Keratinocyte (primary cell): ENCODE measurements at regions not wholly inside any gene's neighbourhood (a gene's known extent, or its start where the extent isn't known, plus 50 kb on each side); places are given as distances from the start of the nearest gene placed in this dataset.

ENCODE experiments used
- DNase-seq: peaks from one replicate; pipeline ENCODE4 v3.0.0-alpha.2; 2011; ENCODE audit warnings: low read depth, missing footprints, low spot score
- FAIRE-seq: peaks from 2 replicates; lab custom pipeline; 2011; peaks lifted over from hg19 to GRCh38; lab: Jason Lieb, UNC
- H2AFZ ChIP-seq: 2 replicates; pipeline ENCODE4 v1.6.0; 2012; ENCODE audit warnings: low read length, control low read depth, inconsistent platforms; ENCODE audit not compliant: control insufficient read depth
- H3K27ac ChIP-seq: 2 replicates; pipeline ENCODE4 v1.5.1; 2011; ENCODE audit warnings: low read length; ENCODE audit not compliant: control insufficient read depth, insufficient read depth
- H3K27me3 ChIP-seq: 3 replicates; pipeline ENCODE4 v1.6.0; 2011; ENCODE audit warnings: low read length; ENCODE audit not compliant: control insufficient read depth, insufficient read depth; ENCODE audit errors: extremely low read depth
- H3K36me3 ChIP-seq, 2 experiments: 2 replicates in 1 of 2; 3 replicates in 1 of 2; pipeline ENCODE4 v1.5.1; 2011; ENCODE audit warnings: low read length in 2 of 2, mild to moderate bottlenecking in 1 of 2; ENCODE audit not compliant: control insufficient read depth in 2 of 2, insufficient read depth in 2 of 2; ENCODE audit errors: extremely low read depth in 1 of 2
- H3K4me1 ChIP-seq: 3 replicates; pipeline ENCODE4 v1.5.1; 2011; ENCODE audit warnings: low read length; ENCODE audit not compliant: control insufficient read depth, insufficient read depth; ENCODE audit errors: extremely low read depth
- H3K4me2 ChIP-seq: 3 replicates; pipeline ENCODE4 v1.6.0; 2011; ENCODE audit warnings: low read depth, low read length; ENCODE audit not compliant: control insufficient read depth, insufficient read depth; ENCODE audit errors: extremely low read depth
- H3K4me3 ChIP-seq, 3 experiments: fragments of 200-600 bp in 1 of 3; sonication (generic) in 1 of 3; 2 replicates in 2 of 3; 3 replicates in 1 of 3; pipeline ENCODE4 v1.5.1; 2011 to 2016; ENCODE audit warnings: low read length in 3 of 3, mild to moderate bottlenecking in 3 of 3, control low read depth in 2 of 3, inconsistent platforms in 1 of 3, low read depth in 1 of 3, mixed read lengths in 1 of 3, mixed run types in 1 of 3, moderate library complexity in 1 of 3; ENCODE audit not compliant: control insufficient read depth in 2 of 3, insufficient read depth in 2 of 3; ENCODE audit errors: extremely low read depth in 1 of 3
- H3K79me2 ChIP-seq: 2 replicates; pipeline ENCODE4 v1.6.0; 2012; ENCODE audit warnings: low read length; ENCODE audit not compliant: control insufficient read depth, insufficient read depth
- H3K9ac ChIP-seq: 3 replicates; pipeline ENCODE4 v1.6.0; 2011; ENCODE audit warnings: low read length; ENCODE audit not compliant: control insufficient read depth, insufficient read depth; ENCODE audit errors: extremely low read depth
- H3K9me1 ChIP-seq: 3 replicates; pipeline ENCODE4 v1.6.0; 2011; ENCODE audit warnings: low read length; ENCODE audit not compliant: control insufficient read depth, insufficient read depth; ENCODE audit errors: extremely low read depth
- H3K9me3 ChIP-seq: 2 replicates; pipeline ENCODE4 v1.5.1; 2012; ENCODE audit warnings: low read depth, low read length; ENCODE audit not compliant: control insufficient read depth
- H4K20me1 ChIP-seq: 3 replicates; pipeline ENCODE4 v1.6.0; 2011; ENCODE audit warnings: low read length; ENCODE audit not compliant: control insufficient read depth, insufficient read depth; ENCODE audit errors: extremely low read depth
- CTCF ChIP-seq, 3 experiments: IDR thresholded peaks in 1 of 3; conservative IDR thresholded peaks in 1 of 3; optimal IDR thresholded peaks in 1 of 3; 2 replicates in 2 of 3; 3 replicates in 1 of 3; pipeline versions ENCODE3 to v1.5.1; 2011; ENCODE audit warnings: low read length in 3 of 3, mild to moderate bottlenecking in 3 of 3, moderate library complexity in 2 of 3, control low read depth in 1 of 3, inconsistent platforms in 1 of 3; ENCODE audit not compliant: insufficient read depth in 2 of 3; ENCODE audit errors: extremely low read depth in 1 of 3
- EZH2 ChIP-seq: IDR thresholded peaks from one replicate; pipeline ENCODE4 v1.6.1; 2012; ENCODE audit warnings: inconsistent platforms, mild to moderate bottlenecking, low read length, moderate library complexity
- dilution Hi-C: fragments of 300-500 bp; cut with MboI; formaldehyde crosslinking; loops from one replicate; pipeline ENCODE4 v1.7.0; 2020; ENCODE audit warnings: low sequenced_read_pairs; ENCODE audit not compliant: extremely low pct_ligation_motif_present

DNA sequence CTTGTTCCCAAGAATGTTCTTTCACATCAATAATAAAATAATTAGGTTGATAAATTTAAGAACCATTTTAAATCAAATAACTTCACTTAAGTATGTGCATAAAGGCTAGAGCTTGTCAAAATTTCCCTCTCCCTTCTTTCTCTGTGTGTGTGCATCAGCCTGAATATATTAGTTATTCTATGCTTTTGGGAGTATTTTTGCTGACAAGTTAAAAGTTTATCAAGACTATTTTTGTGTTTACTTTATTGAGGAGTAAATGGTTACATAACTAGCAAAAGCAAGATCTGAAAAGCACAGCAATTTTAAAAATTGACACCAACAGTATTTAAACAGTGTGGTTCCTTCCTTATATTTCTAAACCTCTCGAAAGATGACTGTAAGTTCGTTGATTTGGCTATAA lies 261.7 kb downstream of the ISL1 start:
- FAIRE-seq (no peak), DNase-seq (no peak)
- H3K36me3 ChIP-seq = no peaks in the 10 kb centered on the region
- H3K4me1 ChIP-seq = peaks cover 3% of the 10 kb centered on the region
- H3K9ac ChIP-seq = no peak overlapping the region
- no peak overlapping the region for H2AFZ ChIP-seq
- H3K4me2 ChIP-seq = no peak overlapping the region
- no peaks in the 10 kb centered on the region for H3K79me2 ChIP-seq
- H3K4me3 ChIP-seq = no peak overlapping the region
- H3K9me3 ChIP-seq = no peaks in the 10 kb centered on the region
- H3K27ac ChIP-seq = no peak overlapping the region
- dilution Hi-C loops = no loop called here
- H4K20me1 ChIP-seq = no peaks in the 10 kb centered on the region
- H3K9me1 ChIP-seq = no peaks in the 10 kb centered on the region
- no peaks in the 10 kb centered on the region for H3K27me3 ChIP-seq
- TF ChIP-seq CTCF (optimal IDR thresholded peaks at IDR 0.05 in 1 of 3, IDR thresholded peaks at IDR 0.05 in 1 of 3, conservative IDR thresholded peaks at IDR 0.05 in 1 of 3; ENCODE audit: extremely low read depth in 1 of 3, insufficient read depth in 2 of 3, low read length in 3 of 3) = no peak
- TF ChIP-seq EZH2 = no peak

DNA sequence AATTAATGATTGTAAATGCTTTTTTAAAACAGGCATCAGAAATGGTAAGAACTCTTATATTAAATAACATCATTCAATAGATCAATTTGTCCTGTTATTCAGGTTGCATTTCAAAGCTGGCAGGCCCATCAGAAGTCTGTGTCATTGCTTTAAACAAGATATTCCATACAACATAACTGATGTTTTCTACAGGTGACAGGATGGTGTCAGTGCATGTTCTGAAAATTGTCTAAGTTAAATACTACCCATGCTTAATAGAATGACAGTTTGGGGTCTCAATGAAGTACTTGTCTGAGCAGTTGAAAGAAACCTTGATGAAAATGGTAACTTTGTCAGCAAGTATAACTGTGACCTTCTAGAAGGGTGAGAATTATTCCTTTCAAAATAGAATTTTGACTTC lies 263.2 kb downstream of the ISL1 start:
- dilution Hi-C loops = no loop called here

More for the DNA sequence above, 263.2 kb downstream of the ISL1 start:
- FAIRE-seq = no peak
- Histone ChIP-seq H4K20me1 (no peaks in the 10 kb centered on the region), H3K36me3 (no peaks in the 10 kb centered on the region), H3K4me2 (no peak overlapping the region), H2AFZ (no peak overlapping the region), H3K9ac (no peak overlapping the region), H3K27ac (no peak overlapping the region), H3K79me2 (no peaks in the 10 kb centered on the region), H3K9me3 (no peaks in the 10 kb centered on the region), H3K4me1 (peaks cover 10% of the 10 kb centered on the region), H3K27me3 (no peaks in the 10 kb centered on the region), H3K4me3 (no peak overlapping the region), H3K9me1 (no peaks in the 10 kb centered on the region)
- TF ChIP-seq CTCF (optimal IDR thresholded peaks at IDR 0.05 in 1 of 3, IDR thresholded peaks at IDR 0.05 in 1 of 3, conservative IDR thresholded peaks at IDR 0.05 in 1 of 3; ENCODE audit: extremely low read depth in 1 of 3, insufficient read depth in 2 of 3, low read length in 3 of 3) = no peak
- no peak for TF ChIP-seq EZH2
- no peak for DNase-seq
